Neutrophil (primary cell): ENCODE measurements at regions not wholly inside any gene's neighbourhood (a gene's known extent, or its start where the extent isn't known, plus 50 kb on each side); places are given as distances from the start of the nearest gene placed in this dataset.
"Not testable (repeated sequence)": the region's sequence is repeated elsewhere in the genome, so short reads cannot be mapped to it uniquely, and the experiment has no call there.

Experiments
- H3K27ac ChIP-seq: fragments of 200-600 bp; sonication (generic); 2 replicates; pipeline ENCODE4 v1.5.1; 2016; ENCODE audit warnings: mild to moderate bottlenecking, moderate library complexity
- H3K27me3 ChIP-seq: fragments of 200-600 bp; sonication (generic); 2 replicates; pipeline ENCODE4 v1.6.0; 2016; ENCODE audit warnings: mild to moderate bottlenecking
- H3K36me3 ChIP-seq: fragments of 200-600 bp; sonication (generic); 2 replicates; pipeline ENCODE4 v1.5.1; 2017
- H3K4me1 ChIP-seq, 2 experiments: fragments of 200-600 bp in 1 of 2; sonication (generic) in 1 of 2; 1 replicate in 1 of 2; 2 replicates in 1 of 2; pipeline versions ENCODE4 v1.5.1 to v1.6.1; 2013 to 2016; ENCODE audit warnings: low read depth in 1 of 2, low read length in 1 of 2, mild to moderate bottlenecking in 1 of 2, moderate library complexity in 1 of 2; ENCODE audit not compliant: control insufficient read depth in 1 of 2, insufficient read depth in 1 of 2
- H3K4me3 ChIP-seq, 2 experiments: fragments of 200-600 bp in 1 of 2; sonication (generic) in 1 of 2; 1 replicate in 1 of 2; 2 replicates in 1 of 2; pipeline ENCODE4 v1.5.1; 2013 to 2016; ENCODE audit warnings: low read depth in 1 of 2, low read length in 1 of 2, mild to moderate bottlenecking in 1 of 2, moderate library complexity in 1 of 2
- H3K9me3 ChIP-seq: fragments of 200-600 bp; sonication (generic); 2 replicates; pipeline ENCODE4 v1.5.1; 2016
- CTCF ChIP-seq: fragments of 200-600 bp; sonication (generic); IDR thresholded peaks from 2 replicates; pipeline ENCODE4 v1.5.1; 2016; ENCODE audit warnings: antibody characterized with exemption

GRCh38 chr3:18190646-18191045 is 234.5 kb downstream of the SATB1 start:
- TF ChIP-seq CTCF = no peak
- H3K9me3 ChIP-seq = no peaks in the 10 kb centered on the region

GRCh38 chr3:18189282-18190050 is 235.7 kb downstream of the SATB1 start:
- TF ChIP-seq CTCF = no peak
- H3K36me3 ChIP-seq = no peaks in the 10 kb centered on the region
- no peak overlapping the region for H3K4me3 ChIP-seq
- H3K27ac ChIP-seq = no peak overlapping the region
- no peaks in the 10 kb centered on the region for H3K9me3 ChIP-seq
- peaks cover 0 to 2% of the 10 kb centered on the region in 2 experiments for H3K4me1 ChIP-seq
- H3K27me3 ChIP-seq = no peaks in the 10 kb centered on the region

More at GRCh38 chr3:18190646-18191045, 234.5 kb downstream of the SATB1 start:
- Histone ChIP-seq H3K27ac (no peak overlapping the region), H3K36me3 (no peaks in the 10 kb centered on the region), H3K27me3 (no peaks in the 10 kb centered on the region), H3K4me1 (peaks cover 0 to 4% of the 10 kb centered on the region in 2 experiments), H3K4me3 (no peak overlapping the region)

GRCh38 chr3:18188491-18188890 is 236.6 kb downstream of the SATB1 start:
- Histone ChIP-seq H3K27me3 (no peaks in the 10 kb centered on the region), H3K27ac (no peak overlapping the region), H3K4me3 (no peak overlapping the region), H3K36me3 (no peaks in the 10 kb centered on the region), H3K9me3 (no peaks in the 10 kb centered on the region), H3K4me1 (no peaks in the 10 kb centered on the region)
- no peak for TF ChIP-seq CTCF

GRCh38 chr3:18185624-18186023 is 239.5 kb downstream of the SATB1 start:
- Histone ChIP-seq H3K27me3 (no peaks in the 10 kb centered on the region), H3K4me3 (no peak overlapping the region), H3K9me3 (no peaks in the 10 kb centered on the region), H3K36me3 (no peaks in the 10 kb centered on the region), H3K27ac (no peak overlapping the region), H3K4me1 (no peaks in the 10 kb centered on the region)
- no peak for TF ChIP-seq CTCF

- not testable (repeated sequence) for H3K9me3 ChIP-seq, H3K27me3 ChIP-seq, H3K27ac ChIP-seq, H3K4me1 ChIP-seq, H3K4me3 ChIP-seq, H3K36me3 ChIP-seq
Observed at GRCh38 chr3:18182923-18183322, 242.2 kb downstream of the SATB1 start.

- H3K9me3 ChIP-seq = no peaks in the 10 kb centered on the region
- no peak for TF ChIP-seq CTCF
Observed at GRCh38 chr3:18179521-18179920, 245.6 kb downstream of the SATB1 start.

More at GRCh38 chr3:18179521-18179920, 245.6 kb downstream of the SATB1 start:
- no peaks in the 10 kb centered on the region for H3K27me3 ChIP-seq
- no peaks in the 10 kb centered on the region for H3K36me3 ChIP-seq
- no peak overlapping the region for H3K27ac ChIP-seq
- H3K4me3 ChIP-seq = no peak overlapping the region
- H3K4me1 ChIP-seq = no peaks in the 10 kb centered on the region
